ENCODE measurements at regions not wholly inside any gene's neighbourhood (a gene's known extent, or its start where the extent isn't known, plus 50 kb on each side); places are given as distances from the start of the nearest gene placed in this dataset.
"Not testable (repeated sequence)": the region's sequence is repeated elsewhere in the genome, so short reads cannot be mapped to it uniquely, and the experiment has no call there.

GRCh38 chr7:152949790-152950189, 190.2 kb downstream of the ACTR3B start:
- DNase-seq, result no peak

DNA sequence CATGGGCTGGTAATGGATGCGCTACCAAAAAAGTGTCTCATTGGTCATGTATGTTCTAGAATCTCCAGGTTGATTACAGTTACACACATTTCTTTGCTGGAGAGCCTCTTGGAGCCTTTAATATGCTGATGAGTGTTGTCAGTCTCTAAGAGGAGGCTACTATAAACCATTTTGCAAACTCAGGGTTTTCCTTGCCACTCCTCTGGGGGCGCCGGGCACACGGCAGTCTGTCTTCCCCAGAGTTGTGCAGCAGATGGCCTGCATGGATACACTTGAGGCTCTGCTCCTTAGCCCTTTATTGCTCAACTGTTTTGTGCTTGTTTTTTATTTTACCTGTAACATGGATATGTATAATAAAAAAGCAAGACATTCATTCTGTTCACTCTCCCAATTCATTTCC, 196.5 kb downstream of the ACTR3B start:
- DNase-seq, result no peak

DNA sequence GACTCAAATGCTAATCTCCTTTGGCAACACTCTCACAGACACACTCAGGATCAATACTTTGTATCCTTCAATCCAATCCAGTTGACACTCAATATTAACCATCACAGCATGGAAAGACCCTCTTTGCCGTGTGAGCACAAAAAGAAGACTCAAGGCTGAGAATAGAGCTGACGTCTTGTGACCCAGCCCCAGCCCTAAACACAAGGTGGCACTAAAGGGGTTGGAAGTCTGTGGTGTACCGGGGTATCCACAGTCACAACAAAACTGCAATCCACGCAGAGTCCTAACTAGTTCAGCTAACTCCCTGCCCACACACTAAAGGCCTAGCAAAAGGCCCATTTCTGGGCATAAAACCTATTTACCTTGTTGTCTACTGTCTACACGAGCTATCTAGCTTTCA, 200.1 kb downstream of the ACTR3B start:
- no peak for DNase-seq

DNA sequence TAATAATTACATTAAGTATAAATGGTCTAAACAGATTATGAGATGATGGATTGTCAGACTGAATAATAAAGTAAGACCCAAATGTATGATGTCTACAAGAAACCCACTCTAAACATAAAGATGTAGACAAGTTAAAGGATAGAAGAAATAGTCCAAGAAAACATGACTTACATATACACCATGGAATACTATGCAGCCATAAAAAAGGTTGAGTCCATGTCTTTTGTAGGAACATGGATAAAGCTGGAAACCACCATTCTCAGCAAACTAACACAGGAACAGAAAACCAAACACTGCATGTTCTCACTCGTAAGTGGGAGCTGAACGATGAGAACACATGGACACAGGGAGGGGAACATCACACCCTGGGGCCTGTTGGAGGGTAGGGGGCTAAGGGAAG, 202.2 kb downstream of the ACTR3B start:
- DNase-seq, result not testable (repeated sequence)

- no peak for DNase-seq
Observed at GRCh38 chr7:152966189-152966588, 206.6 kb downstream of the ACTR3B start.

DNA sequence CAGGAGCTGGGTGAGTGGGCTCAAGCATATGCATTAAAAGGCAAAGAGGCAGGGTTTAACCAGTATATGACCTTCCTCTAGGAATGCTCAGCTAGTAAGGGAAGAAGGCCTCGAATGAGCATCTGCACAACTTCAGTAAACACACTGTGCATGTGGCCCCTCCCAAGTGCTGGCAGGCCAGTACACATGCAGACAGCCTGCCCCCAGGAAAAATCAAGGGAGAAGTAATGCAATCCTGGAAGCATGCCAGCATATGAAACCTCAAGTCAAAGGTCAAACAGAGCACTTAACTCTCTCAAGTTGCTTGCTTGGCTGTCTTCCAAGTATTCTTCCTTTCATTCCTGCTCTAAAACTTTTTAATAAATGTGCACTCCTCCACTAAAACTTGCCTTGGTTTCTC, 208.4 kb downstream of the ACTR3B start:
- no peak for DNase-seq

- no peak for DNase-seq
Observed at GRCh38 chr7:152968514-152968913, 209.0 kb downstream of the ACTR3B start.

DNA sequence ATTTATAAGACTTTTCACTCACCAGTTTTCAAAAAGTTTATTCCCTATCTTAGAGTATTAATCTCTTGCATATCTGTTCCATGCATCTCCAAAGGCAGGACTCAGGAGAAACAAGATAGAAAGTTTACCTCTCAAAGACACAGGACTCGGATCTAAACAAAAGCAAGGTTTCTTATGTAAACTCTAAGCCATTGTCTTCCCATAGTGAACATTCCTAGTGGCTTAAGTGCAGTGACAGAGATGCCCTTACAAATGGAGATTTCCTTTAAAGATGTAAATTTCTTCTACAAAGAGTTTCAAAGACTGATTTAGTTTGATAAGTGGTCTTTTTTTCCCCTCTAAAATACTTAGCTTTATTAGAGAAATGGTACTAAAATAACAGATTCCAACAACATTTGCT, 209.8 kb downstream of the ACTR3B start:
- no peak for DNase-seq

- no peak for DNase-seq
Observed at GRCh38 chr7:152969839-152970238, 210.3 kb downstream of the ACTR3B start.

GRCh38 chr7:152970481-152970880, 210.9 kb downstream of the ACTR3B start:
- DNase-seq, result no peak

- DNase-seq, result no peak
Observed at GRCh38 chr7:152974577-152974976, 215.0 kb downstream of the ACTR3B start.

DNA sequence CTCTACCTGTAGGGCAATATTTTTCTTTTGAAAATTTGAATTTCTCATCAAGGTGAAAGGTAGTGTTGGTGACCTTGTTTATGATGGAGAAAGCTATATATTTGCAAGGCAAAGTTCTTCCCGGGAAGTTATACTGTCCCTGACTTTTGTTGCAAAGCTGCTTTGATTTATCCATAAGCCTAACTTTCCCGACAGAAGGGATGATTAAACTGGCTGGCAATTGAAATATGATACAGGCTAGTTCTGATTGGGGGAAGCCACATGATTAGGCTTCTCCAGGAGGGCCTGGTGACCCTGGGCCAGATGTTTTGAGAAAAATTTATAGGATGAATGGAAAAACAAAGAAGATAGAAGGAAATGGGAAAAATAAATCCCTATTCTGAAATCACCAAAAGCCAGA, 215.5 kb downstream of the ACTR3B start:
- DNase-seq, result no peak

- no peak for DNase-seq
Observed at GRCh38 chr7:152979376-152979775, 219.8 kb downstream of the ACTR3B start.

DNA sequence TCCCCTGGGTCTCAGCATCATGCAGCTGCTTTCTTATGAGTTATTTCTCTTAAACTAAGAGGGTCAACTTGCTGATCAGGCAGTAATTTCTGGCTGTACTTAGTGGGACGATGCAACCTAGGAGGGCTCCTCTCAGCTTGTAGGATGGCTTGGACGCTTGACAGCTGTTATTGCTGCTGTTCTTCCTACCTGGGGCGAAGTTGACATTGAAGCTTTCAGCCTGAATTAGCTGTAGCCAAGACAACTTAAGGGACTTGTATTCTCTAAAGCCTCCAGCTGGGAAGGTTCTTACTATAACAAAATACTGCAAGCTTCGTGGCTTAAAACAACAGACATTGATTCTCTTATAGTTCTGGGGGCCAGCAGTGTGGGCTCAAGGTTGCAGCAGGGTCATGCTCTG, 224.9 kb downstream of the ACTR3B start:
- DNase-seq, result no peak

GRCh38 chr7:152986376-152986775, 226.8 kb downstream of the ACTR3B start:
- DNase-seq, result no peak

- DNase-seq, result no peak
Observed at GRCh38 chr7:152987656-152988055, 228.1 kb downstream of the ACTR3B start.

- no peak for DNase-seq
Observed at GRCh38 chr7:152989889-152990380, 230.4 kb downstream of the ACTR3B start.

DNA sequence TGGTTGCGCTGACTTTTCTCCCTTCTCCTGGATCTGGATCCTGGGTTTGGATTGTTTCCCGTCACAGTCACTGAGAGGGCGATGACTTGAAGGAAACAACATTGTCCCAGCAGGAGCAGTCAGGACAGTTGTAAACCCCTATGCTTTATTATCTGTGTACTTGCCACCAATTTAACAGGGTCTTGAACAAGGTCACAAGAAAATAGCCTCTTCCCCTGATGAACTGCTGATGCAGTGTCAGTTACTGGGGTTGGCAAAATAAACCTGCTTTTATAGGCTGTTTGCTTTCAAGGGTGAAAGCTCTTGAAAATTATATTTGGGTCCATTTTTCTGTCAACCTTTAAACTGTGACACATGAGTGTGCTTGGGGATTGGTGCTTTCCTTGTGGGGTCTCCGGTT, 238.9 kb downstream of the ACTR3B start:
- no peak for DNase-seq

GRCh38 chr7:153002115-153002514, 242.6 kb downstream of the ACTR3B start:
- DNase-seq, result no peak

GRCh38 chr7:153002572-153002971, 243.0 kb downstream of the ACTR3B start:
- no peak for DNase-seq

- DNase-seq, result no peak
Observed at GRCh38 chr7:153004341-153004740, 244.8 kb downstream of the ACTR3B start.

GRCh38 chr7:153005750-153006435, 246.3 kb downstream of the ACTR3B start:
- no peak for DNase-seq

GRCh38 chr7:153006452-153006851, 246.9 kb downstream of the ACTR3B start:
- no peak for DNase-seq

DNA sequence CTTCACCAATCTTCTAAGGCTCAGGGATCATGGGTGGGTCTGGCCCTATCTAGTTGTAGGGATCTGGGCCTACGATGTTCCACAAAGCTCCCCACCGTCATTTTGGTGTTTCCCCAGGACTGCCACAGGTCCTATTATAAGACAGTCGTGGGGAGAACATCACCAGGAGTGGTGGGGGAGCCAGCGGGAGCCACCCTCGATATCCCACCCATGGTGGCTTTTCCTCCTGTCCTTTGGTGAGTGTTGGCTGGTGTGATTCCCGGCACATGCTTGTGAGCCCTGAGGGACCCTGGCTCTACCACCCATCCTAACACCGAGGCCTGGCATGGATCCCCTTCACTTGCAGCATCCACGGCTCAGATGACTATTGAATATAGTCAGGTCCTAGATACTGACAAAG, 247.4 kb downstream of the ACTR3B start:
- DNase-seq, result no peak

DNA sequence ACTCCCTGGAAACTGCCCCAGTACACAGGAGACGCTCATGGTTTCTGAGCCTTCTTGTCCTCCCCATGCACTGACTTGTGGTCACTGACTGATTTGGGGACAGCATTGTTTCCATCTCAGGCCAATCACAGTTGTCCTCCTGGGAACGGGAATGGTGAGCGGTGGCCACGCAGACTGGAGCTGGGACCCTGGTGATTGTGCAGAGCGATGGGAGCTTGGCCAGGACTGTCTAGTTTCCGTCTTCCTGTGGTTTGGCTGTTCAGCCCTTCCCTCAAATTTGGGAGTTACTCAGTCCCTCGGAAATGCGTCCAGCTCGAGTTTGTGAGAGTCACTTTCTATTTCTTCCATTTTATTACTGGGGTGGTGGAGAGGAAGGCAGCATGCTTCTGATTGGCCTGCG, 250.9 kb downstream of the ACTR3B start:
- no peak for DNase-seq

Data from inflammatory macrophage treated with lipopolysaccharide for 4 hours (primary cell).